ENCODE measurements at regions not wholly inside any gene's neighbourhood (a gene's known extent, or its start where the extent isn't known, plus 50 kb on each side); places are given as distances from the start of the nearest gene placed in this dataset.

DNA sequence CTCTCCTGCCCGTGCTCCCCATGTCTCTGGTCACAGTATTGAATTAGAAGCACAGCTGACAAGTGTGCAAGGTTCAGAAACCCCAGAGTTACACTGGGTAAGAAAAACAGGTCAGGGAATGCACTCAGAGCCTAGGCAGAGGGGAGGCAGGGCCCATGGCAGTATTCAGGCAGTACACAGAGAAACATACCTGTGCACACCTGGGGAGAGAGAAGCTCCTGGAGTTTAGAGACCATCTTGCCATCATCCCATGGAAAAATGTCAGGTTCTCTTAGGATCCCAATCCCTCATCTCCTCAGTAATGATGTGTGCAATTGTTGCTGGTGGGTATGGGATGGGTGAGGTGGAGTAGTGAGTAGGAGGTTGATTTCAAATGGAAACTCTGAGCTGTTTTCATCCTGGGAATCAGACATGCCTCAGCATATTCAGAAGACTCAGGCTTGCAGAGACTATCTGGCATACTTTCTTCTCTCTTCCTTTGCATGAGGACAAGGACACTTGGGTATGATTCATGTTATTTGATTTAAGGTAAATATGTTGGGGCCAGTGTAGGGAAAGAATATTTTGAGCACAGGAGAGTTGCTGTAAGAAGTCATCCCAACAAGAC lies 228.5 kb downstream of the ESM1 start:
- no peak for TF ChIP-seq POLR2AphosphoS5 (IDR thresholded peaks at IDR 0.05; ENCODE audit: low read depth, low read length)
- no peak for TF ChIP-seq ELF1 (IDR thresholded peaks at IDR 0.05)
- TF ChIP-seq, protein P1, sequence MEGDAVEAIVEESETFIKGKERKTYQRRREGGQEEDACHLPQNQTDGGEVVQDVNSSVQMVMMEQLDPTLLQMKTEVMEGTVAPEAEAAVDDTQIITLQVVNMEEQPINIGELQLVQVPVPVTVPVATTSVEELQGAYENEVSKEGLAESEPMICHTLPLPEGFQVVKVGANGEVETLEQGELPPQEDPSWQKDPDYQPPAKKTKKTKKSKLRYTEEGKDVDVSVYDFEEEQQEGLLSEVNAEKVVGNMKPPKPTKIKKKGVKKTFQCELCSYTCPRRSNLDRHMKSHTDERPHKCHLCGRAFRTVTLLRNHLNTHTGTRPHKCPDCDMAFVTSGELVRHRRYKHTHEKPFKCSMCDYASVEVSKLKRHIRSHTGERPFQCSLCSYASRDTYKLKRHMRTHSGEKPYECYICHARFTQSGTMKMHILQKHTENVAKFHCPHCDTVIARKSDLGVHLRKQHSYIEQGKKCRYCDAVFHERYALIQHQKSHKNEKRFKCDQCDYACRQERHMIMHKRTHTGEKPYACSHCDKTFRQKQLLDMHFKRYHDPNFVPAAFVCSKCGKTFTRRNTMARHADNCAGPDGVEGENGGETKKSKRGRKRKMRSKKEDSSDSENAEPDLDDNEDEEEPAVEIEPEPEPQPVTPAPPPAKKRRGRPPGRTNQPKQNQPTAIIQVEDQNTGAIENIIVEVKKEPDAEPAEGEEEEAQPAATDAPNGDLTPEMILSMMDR (IDR thresholded peaks at IDR 0.05), result no peak
- TF ChIP-seq, protein P2, sequence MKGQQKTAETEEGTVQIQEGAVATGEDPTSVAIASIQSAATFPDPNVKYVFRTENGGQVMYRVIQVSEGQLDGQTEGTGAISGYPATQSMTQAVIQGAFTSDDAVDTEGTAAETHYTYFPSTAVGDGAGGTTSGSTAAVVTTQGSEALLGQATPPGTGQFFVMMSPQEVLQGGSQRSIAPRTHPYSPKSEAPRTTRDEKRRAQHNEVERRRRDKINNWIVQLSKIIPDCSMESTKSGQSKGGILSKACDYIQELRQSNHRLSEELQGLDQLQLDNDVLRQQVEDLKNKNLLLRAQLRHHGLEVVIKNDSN (IDR thresholded peaks at IDR 0.05; ENCODE audit: borderline replicate concordance, low read depth), result no peak
- TF ChIP-seq EP300 (IDR thresholded peaks at IDR 0.05; ENCODE audit: borderline replicate concordance in 1 of 2, low read depth in 1 of 2, low read length in 1 of 2), result no peak
- TF ChIP-seq, protein P3, sequence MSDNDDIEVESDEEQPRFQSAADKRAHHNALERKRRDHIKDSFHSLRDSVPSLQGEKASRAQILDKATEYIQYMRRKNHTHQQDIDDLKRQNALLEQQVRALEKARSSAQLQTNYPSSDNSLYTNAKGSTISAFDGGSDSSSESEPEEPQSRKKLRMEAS (IDR thresholded peaks at IDR 0.05; ENCODE audit: low read depth), result no peak
- no peak for TF ChIP-seq NRF1 (IDR thresholded peaks at IDR 0.05; ENCODE audit: low read depth, low read length)
- no peak for TF ChIP-seq RFX5 (IDR thresholded peaks at IDR 0.05; ENCODE audit: low read length)
- TF ChIP-seq FOXJ3 (CRISPR knock-in tag; IDR thresholded peaks at IDR 0.05), result no peak
- TF ChIP-seq MEF2A (IDR thresholded peaks at IDR 0.05; ENCODE audit: borderline replicate concordance, low read depth), result no peak
- no peak for TF ChIP-seq SMC3 (IDR thresholded peaks at IDR 0.05; ENCODE audit: low read depth, low read length)

All from SK-N-SH (cell line).